Omental fat pad (tissue), 3 donors: ENCODE measurements at regions not wholly inside any gene's neighbourhood (a gene's known extent, or its start where the extent isn't known, plus 50 kb on each side); places are given as distances from the start of the nearest gene placed in this dataset.

Source experiments
- ATAC-seq: fragments of 150-250 bp; one replicate; pipeline ENCODE4 v1.9.1; 2016; ENCODE audit warnings: mild to moderate bottlenecking, moderate library complexity; ENCODE audit not compliant: low FRiP score
- DNase-seq: peaks from one replicate; pipeline ENCODE4 v3.0.0-alpha.2; 2019; ENCODE audit warnings: low spot score
- TF ChIP-seq, protein P1 (sequence below), 3 donors: fragments of 450-650 bp; IDR thresholded peaks; one replicate each; pipeline ENCODE4 v1.5.1; 2016 to 2017; ENCODE audit warnings: antibody characterized with exemption in 3 of 3, mild to moderate bottlenecking in 3 of 3, moderate library complexity in 2 of 3

DNA sequence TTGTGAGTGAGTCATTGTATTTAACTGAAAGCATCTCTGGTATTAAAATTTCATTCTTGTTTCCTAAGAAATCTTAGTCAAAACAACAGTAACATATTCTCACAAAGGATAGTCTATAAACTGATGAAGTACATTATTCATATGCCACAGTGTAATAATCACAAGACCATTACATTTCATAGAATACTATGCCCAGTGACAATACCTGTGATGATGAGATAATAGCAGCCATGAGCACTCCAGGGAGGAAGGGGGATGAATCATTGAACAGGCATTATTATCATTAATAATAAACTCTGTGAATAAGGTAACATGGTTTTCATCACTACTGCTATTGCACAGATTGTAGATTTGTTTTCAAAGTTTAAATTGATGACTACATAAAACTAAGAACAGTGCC is 667.9 kb downstream of the EPM2A start:
- ATAC-seq, result no peak
- no peak for DNase-seq
- TF ChIP-seq, protein P1, sequence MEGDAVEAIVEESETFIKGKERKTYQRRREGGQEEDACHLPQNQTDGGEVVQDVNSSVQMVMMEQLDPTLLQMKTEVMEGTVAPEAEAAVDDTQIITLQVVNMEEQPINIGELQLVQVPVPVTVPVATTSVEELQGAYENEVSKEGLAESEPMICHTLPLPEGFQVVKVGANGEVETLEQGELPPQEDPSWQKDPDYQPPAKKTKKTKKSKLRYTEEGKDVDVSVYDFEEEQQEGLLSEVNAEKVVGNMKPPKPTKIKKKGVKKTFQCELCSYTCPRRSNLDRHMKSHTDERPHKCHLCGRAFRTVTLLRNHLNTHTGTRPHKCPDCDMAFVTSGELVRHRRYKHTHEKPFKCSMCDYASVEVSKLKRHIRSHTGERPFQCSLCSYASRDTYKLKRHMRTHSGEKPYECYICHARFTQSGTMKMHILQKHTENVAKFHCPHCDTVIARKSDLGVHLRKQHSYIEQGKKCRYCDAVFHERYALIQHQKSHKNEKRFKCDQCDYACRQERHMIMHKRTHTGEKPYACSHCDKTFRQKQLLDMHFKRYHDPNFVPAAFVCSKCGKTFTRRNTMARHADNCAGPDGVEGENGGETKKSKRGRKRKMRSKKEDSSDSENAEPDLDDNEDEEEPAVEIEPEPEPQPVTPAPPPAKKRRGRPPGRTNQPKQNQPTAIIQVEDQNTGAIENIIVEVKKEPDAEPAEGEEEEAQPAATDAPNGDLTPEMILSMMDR (IDR thresholded peaks at IDR 0.05), result no peak

DNA sequence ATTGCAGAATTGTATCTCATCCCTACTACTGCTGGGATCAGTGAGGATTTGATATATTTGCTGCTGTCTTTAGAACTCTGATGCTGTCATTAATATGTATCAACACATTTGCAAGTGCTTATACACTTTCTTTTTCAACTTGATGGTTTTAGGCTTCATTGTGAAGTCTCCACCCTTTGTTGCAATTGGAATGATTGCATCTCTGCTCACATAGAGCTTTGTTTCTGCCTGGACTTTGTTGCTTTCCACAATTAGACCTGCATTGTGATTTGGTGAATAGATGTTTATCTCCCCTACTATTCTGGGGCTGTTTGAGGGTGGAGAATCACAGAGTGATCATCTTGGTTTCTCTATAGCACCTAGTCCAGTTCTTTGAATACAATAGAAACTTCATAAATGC is 666.7 kb downstream of the EPM2A start:
- DNase-seq (no peak), ATAC-seq (no peak)
- TF ChIP-seq, protein P1 (IDR thresholded peaks at IDR 0.05), result no peak

DNA sequence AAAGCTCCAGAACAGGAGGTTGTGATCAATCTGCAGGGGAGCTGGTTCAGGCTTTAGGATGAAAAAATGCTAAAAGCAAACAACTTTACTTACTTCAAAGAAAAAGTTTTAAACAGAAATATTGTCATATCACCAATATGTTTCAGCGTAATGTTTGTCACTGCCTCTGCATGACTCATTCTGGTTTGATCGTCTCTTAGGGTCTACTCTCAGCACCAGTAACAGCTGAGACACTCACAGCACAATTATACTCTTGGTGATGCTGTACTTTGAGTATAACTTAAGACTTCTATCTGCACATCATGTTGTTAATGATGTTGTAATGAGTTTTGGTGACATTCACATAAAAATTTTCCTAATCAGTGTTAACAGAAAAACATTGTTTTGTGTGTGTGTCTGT is 665.4 kb downstream of the EPM2A start:
- DNase-seq (no peak), ATAC-seq (no peak)
- TF ChIP-seq, protein P1 (IDR thresholded peaks at IDR 0.05), result no peak

DNA sequence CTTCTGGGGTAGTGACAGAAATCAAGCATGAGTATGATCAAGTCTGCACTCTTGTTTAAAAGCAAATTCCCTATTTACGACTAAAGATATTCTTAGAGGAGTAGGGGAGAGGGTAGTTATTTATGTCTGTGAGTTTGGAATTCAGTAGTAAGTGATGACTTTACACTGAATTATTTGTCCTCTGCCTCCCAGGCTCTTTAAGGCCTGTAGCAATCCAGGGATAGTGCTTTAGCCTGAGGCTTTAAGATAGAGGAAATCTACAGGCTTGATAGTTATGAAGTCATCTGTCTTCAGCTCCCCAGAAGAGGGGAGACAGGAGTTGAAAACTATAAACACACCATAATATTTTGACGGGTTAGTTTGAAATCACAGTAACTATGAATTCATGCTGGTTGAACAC is 664.5 kb downstream of the EPM2A start:
- ATAC-seq (no peak), DNase-seq (no peak)
- TF ChIP-seq, protein P1 (IDR thresholded peaks at IDR 0.05), result no peak

DNA sequence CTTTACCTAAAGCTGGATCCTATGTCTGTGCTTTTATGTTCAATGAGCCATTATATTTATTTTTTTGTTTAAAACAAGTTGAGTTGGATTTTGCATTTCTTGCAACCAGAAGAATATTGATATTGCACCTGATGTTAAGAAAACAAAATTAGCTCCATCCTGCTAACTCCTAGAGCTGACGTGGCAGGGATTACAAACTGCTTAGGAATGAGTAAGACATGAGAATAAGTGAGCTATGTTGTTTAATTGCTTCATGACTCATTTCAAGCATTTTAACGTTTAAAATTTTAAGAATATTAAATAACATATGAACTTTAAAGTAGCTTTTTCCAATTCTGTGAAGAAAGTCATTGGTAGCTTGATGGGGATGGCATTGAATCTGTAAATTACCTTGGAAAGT is 663.5 kb downstream of the EPM2A start:
- TF ChIP-seq, protein P1 (IDR thresholded peaks at IDR 0.05), result no peak
- DNase-seq (no peak), ATAC-seq (no peak)

DNA sequence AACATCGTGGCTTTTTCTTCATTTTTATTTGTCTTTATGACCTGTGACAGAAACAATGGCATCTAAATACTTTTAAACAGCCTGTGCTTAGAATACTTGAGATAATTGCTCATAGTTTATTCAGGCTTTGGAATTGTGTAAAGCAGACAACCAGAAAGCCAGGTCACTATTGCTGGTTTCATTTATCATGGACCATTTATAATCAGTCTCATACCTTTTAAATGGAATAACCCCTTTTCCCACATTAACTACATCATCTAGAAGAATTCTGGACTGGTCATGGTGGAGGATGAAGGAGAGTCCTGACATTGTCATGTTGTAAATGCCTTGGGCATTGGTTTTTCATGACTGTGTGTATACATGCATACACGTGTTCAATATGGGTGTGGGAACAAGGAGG is 661.5 kb downstream of the EPM2A start:
- no peak for ATAC-seq
- DNase-seq, result no peak
- TF ChIP-seq, protein P1 (IDR thresholded peaks at IDR 0.05), result no peak

DNA sequence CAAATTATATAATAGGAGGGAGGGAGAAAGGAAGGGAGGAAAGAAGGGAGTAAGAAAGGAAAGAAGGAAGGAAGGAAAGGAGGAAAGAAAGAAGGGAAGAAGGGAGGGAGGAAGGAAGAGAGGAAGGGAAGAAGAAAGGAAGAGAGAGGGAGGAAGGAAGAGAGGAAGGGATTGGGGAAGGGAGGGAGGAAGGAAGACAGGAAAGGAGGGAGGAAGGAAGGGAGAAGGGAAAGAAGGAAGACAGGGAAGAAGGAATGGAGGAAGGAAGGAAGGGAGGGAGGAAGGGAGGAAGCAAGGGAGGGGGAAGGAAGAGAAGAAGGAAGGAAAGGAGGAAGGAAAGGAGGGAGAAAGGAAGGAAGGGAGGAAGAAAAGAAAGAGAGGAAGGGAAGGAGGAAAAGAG is 660.5 kb downstream of the EPM2A start:
- TF ChIP-seq, protein P1 (IDR thresholded peaks at IDR 0.05), result no peak
- DNase-seq, result no peak

More for the DNA sequence above, 660.5 kb downstream of the EPM2A start:
- no peak for ATAC-seq
